ENCODE measurements at regions not wholly inside any gene's neighbourhood (a gene's known extent, or its start where the extent isn't known, plus 50 kb on each side); places are given as distances from the start of the nearest gene placed in this dataset.

GRCh38 chr10:35808344-35808743 is 166.2 kb upstream of the FZD8 start:
- Histone ChIP-seq H3K27ac (ENCODE audit: insufficient read depth, low read length) (no peak overlapping the region), H4K5ac (ENCODE audit: low read depth, low read length) (no peak overlapping the region), H4K20me1 (ENCODE audit: insufficient read depth, low read length) (no peaks in the 10 kb centered on the region), H2BK20ac (ENCODE audit: low read depth, low read length) (no peak overlapping the region), H3K9me3 (ENCODE audit: control insufficient read depth, insufficient read depth, low read length) (no peaks in the 10 kb centered on the region), H3K18ac (ENCODE audit: low read depth, low read length) (no peak overlapping the region), H3K36me3 (ENCODE audit: control insufficient read depth, insufficient read depth, low read length) (no peaks in the 10 kb centered on the region), H2AFZ (replicated peaks; ENCODE audit: low read length, poor library complexity) (no peak overlapping the region), H3K23ac (ENCODE audit: low read depth, low read length) (no peak overlapping the region), H3K56ac (ENCODE audit: extremely low read depth, insufficient read depth, low read length) (no peak overlapping the region), H4K8ac (ENCODE audit: low read depth in 2 of 2, low read length in 2 of 2) (no peak overlapping the region), H4K91ac (ENCODE audit: insufficient read depth, low read depth, low read length) (no peak overlapping the region), H3K4me2 (ENCODE audit: low read depth, low read length) (no peak overlapping the region), H2BK15ac (ENCODE audit: low read depth, low read length) (no peak overlapping the region), H2AK5ac (ENCODE audit: low read depth, low read length) (no peak overlapping the region), H3K79me1 (ENCODE audit: low read depth in 1 of 2, low read length in 2 of 2) (no peaks in the 10 kb centered on the region), H3K9me1 (ENCODE audit: insufficient read depth, low read length) (no peaks in the 10 kb centered on the region), H2BK5ac (ENCODE audit: low read depth, low read length, poor library complexity, severe bottlenecking) (no peak overlapping the region), H3K4ac (ENCODE audit: low read depth, low read length) (no peak overlapping the region), H3K9ac (ENCODE audit: low read depth, low read length) (no peak overlapping the region), H3K4me1 (ENCODE audit: control insufficient read depth, insufficient read depth, low read length) (no peaks in the 10 kb centered on the region), H2BK120ac (ENCODE audit: low read depth, low read length) (no peak overlapping the region), H3K4me3 (ENCODE audit: insufficient read depth, low read depth, low read length) (no peak overlapping the region), H3K14ac (replicated peaks; ENCODE audit: low read depth, low read length) (no peak overlapping the region), H2AK9ac (replicated peaks; ENCODE audit: low read depth, low read length, poor library complexity) (no peak overlapping the region), H3K27me3 (ENCODE audit: control insufficient read depth, insufficient read depth, low read length) (no peaks in the 10 kb centered on the region)
- no CpG with 5 or more reads among the region's 1 CpG for WGBS, 2 experiments (ENCODE audit: extremely low coverage in 2 of 2, insufficient read length in 1 of 2)
- CTCF ChIA-PET: interaction anchor here (0.6 kb wide), 1 partner anchor 254 kb away, joined by 4 read pairs; no protein-coding TSS in a partner anchor
- POLR2A ChIA-PET (ENCODE audit: unreplicated experiment): no interaction called here
- ATAC-seq (ENCODE audit: low read depth) (no peak), DNase-seq (no peak)
- BruUV-seq (replicated peaks): no TSS peak
- in situ Hi-C loops (cut with MboI; ENCODE audit: low sequenced_read_pairs): no loop called here
- intact Hi-C loops (cut with micrococcal nuclease): no loop called here
- dilution Hi-C loops (cut with HindIII; ENCODE audit: low sequenced_read_pairs, unreplicated experiment): no loop called here
- TF ChIP-seq RCOR1 (IDR thresholded peaks at IDR 0.05; ENCODE audit: insufficient replicate concordance, low read length): no peak
- no peak for TF ChIP-seq RFX5 (IDR thresholded peaks at IDR 0.05; ENCODE audit: low read depth, low read length)
- no peak for TF ChIP-seq BHLHE40 (IDR thresholded peaks at IDR 0.05; ENCODE audit: low read depth, low read length)
- TF ChIP-seq, protein P1, sequence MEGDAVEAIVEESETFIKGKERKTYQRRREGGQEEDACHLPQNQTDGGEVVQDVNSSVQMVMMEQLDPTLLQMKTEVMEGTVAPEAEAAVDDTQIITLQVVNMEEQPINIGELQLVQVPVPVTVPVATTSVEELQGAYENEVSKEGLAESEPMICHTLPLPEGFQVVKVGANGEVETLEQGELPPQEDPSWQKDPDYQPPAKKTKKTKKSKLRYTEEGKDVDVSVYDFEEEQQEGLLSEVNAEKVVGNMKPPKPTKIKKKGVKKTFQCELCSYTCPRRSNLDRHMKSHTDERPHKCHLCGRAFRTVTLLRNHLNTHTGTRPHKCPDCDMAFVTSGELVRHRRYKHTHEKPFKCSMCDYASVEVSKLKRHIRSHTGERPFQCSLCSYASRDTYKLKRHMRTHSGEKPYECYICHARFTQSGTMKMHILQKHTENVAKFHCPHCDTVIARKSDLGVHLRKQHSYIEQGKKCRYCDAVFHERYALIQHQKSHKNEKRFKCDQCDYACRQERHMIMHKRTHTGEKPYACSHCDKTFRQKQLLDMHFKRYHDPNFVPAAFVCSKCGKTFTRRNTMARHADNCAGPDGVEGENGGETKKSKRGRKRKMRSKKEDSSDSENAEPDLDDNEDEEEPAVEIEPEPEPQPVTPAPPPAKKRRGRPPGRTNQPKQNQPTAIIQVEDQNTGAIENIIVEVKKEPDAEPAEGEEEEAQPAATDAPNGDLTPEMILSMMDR (conservative IDR thresholded peaks at IDR 0.05; ENCODE audit: low read depth, low read length): no peak
- no peak for TF ChIP-seq CHD1 (IDR thresholded peaks at IDR 0.05; ENCODE audit: low read depth, low read length)
- no peak for TF ChIP-seq SMC3 (IDR thresholded peaks at IDR 0.05; ENCODE audit: low read depth, low read length)
- no peak for TF ChIP-seq CEBPB (IDR thresholded peaks at IDR 0.05; ENCODE audit: low read depth, low read length)
- TF ChIP-seq NFE2L2 (IDR thresholded peaks at IDR 0.05; ENCODE audit: low read depth, low read length): no peak
- no peak for TF ChIP-seq MAZ (IDR thresholded peaks at IDR 0.05; ENCODE audit: borderline replicate concordance, low read depth, low read length)
- TF ChIP-seq USF2 (IDR thresholded peaks at IDR 0.05; ENCODE audit: low read depth, low read length): no peak

Data from IMR-90 (cell line).